ENCODE measurements at regions not wholly inside any gene's neighbourhood (a gene's known extent, or its start where the extent isn't known, plus 50 kb on each side); places are given as distances from the start of the nearest gene placed in this dataset.

DNA sequence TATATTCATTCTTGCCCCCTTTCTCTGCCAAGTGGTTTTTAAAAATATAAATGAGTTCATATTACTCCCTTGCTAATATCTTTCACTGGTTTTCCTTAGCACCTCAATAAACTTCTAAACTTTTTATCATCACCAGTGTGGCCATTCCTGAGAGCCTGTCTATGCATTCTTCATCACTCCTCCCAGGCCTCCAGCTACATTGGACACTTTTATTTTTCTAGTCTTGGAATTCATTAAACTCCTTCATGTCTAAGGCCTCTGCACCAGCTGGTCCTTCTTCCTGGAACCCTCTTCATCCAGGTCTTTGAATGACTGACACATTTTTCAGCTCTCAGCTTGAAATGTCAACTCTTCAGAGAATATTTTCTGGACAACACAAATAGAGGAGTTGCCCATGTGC, 120.4 kb upstream of the P2RY1 start:
- TF ChIP-seq, protein P1, sequence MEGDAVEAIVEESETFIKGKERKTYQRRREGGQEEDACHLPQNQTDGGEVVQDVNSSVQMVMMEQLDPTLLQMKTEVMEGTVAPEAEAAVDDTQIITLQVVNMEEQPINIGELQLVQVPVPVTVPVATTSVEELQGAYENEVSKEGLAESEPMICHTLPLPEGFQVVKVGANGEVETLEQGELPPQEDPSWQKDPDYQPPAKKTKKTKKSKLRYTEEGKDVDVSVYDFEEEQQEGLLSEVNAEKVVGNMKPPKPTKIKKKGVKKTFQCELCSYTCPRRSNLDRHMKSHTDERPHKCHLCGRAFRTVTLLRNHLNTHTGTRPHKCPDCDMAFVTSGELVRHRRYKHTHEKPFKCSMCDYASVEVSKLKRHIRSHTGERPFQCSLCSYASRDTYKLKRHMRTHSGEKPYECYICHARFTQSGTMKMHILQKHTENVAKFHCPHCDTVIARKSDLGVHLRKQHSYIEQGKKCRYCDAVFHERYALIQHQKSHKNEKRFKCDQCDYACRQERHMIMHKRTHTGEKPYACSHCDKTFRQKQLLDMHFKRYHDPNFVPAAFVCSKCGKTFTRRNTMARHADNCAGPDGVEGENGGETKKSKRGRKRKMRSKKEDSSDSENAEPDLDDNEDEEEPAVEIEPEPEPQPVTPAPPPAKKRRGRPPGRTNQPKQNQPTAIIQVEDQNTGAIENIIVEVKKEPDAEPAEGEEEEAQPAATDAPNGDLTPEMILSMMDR (IDR thresholded peaks at IDR 0.05; ENCODE audit: low read depth, low read length): no peak
- no peak overlapping the region for H3K4me3 ChIP-seq (ENCODE audit: low read depth, low read length)

DNA sequence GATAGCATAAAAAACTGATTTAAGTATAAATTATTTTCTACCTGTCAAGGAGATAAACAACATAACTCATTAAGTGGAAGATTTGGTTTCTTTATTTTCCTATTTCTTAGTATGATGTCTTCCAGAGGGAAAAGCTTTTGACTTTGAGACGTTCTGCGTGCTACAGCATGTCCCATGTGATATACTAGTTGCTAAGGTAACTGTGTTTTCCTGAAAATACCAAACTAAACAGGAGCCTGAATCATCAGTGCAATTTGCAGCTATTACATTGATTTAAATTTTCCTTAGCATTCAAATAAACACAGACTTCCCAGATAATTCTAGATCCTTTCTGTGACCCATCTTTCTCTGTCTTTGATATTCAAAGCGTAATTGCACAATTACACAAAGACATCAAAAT, 117.7 kb upstream of the P2RY1 start:
- TF ChIP-seq, protein P1 (IDR thresholded peaks at IDR 0.05; ENCODE audit: low read depth, low read length): no peak
- no peak overlapping the region for H3K4me3 ChIP-seq (ENCODE audit: low read depth, low read length)

DNA sequence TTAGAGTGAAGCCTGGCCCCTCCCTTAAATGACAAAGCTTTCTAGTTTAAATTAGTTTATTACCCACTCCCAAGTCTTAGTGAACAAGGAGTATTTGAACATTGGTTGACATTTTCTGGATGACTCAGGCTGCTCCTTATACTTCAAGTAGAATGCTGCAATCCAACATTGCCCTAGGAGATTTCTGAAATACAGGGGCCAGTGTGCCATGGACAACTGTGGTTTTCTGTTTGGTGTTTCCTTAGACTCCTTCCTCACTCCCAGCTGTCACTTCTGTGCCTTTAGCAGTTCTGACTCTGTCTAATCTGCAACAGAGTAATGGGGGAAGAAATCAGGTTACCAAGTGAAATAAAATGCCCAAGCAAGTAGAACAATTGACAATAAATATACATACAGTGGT, 116.1 kb upstream of the P2RY1 start:
- H3K4me3 ChIP-seq (ENCODE audit: low read depth, low read length): no peak overlapping the region
- TF ChIP-seq, protein P1 (IDR thresholded peaks at IDR 0.05; ENCODE audit: low read depth, low read length): no peak

- H3K4me3 ChIP-seq (ENCODE audit: low read depth, low read length): no peak overlapping the region
- TF ChIP-seq, protein P1 (IDR thresholded peaks at IDR 0.05; ENCODE audit: low read depth, low read length): no peak
Measured at GRCh38 chr3:152719264-152719663, 115.7 kb upstream of the P2RY1 start.

GRCh38 chr3:152720951-152721718, 113.8 kb upstream of the P2RY1 start:
- TF ChIP-seq, protein P1 (IDR thresholded peaks at IDR 0.05; ENCODE audit: low read depth, low read length): no peak

DNA sequence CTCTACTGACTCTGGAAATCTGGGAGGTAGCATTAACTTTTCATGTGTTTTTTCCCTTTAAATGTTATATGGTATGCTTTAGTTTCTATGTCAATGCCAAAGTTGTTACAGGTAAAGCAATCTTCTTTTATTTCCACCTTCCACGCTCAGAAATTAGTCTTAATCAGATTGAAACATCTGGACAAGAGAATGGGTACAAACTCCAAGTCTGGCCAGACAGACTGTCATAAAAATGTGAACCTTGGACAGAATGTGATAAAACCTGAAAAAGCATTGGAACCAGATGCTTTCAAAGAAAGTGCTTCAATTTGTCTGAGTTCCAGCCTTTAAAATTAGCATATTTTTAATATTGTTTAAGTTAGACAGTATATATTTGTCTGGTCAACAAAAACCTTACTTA, 110.7 kb upstream of the P2RY1 start:
- TF ChIP-seq, protein P1 (IDR thresholded peaks at IDR 0.05; ENCODE audit: low read depth, low read length): no peak
- no peak overlapping the region for H3K4me3 ChIP-seq (ENCODE audit: low read depth, low read length)

More at GRCh38 chr3:152720951-152721718, 113.8 kb upstream of the P2RY1 start:
- H3K4me3 ChIP-seq (ENCODE audit: low read depth, low read length): no peak overlapping the region

- no peak overlapping the region for H3K4me3 ChIP-seq (ENCODE audit: low read depth, low read length)
- TF ChIP-seq, protein P1 (IDR thresholded peaks at IDR 0.05; ENCODE audit: low read depth, low read length): no peak
Measured at GRCh38 chr3:152728231-152728980, 106.5 kb upstream of the P2RY1 start.
